GM23248 (cell line): ENCODE measurements at regions not wholly inside any gene's neighbourhood (a gene's known extent, or its start where the extent isn't known, plus 50 kb on each side); places are given as distances from the start of the nearest gene placed in this dataset.

Source experiments
- EZH2 ChIP-seq: fragments of 200-600 bp; sonication (generic); IDR thresholded peaks from 2 replicates; pipeline ENCODE4 v1.6.1; 2018; ENCODE audit warnings: antibody characterized with exemption, mild to moderate bottlenecking; ENCODE audit not compliant: insufficient read depth, poor library complexity, severe bottlenecking
- EZH2phosphoT487 ChIP-seq: fragments of 200-600 bp; sonication (generic); IDR thresholded peaks from 2 replicates; pipeline ENCODE4 v1.6.1; 2018; ENCODE audit warnings: antibody characterized with exemption, moderate library complexity, mild to moderate bottlenecking, low read depth; ENCODE audit not compliant: insufficient read depth

GRCh38 chr14:66219886-66220285 lies 266.3 kb upstream of the CCDC196 start:
- TF ChIP-seq EZH2 = no peak
- no peak for TF ChIP-seq EZH2phosphoT487
